ENCODE measurements at regions not wholly inside any gene's neighbourhood (a gene's known extent, or its start where the extent isn't known, plus 50 kb on each side); places are given as distances from the start of the nearest gene placed in this dataset.
"Not testable (repeated sequence)": the region's sequence is repeated elsewhere in the genome, so short reads cannot be mapped to it uniquely, and the experiment has no call there.

DNA sequence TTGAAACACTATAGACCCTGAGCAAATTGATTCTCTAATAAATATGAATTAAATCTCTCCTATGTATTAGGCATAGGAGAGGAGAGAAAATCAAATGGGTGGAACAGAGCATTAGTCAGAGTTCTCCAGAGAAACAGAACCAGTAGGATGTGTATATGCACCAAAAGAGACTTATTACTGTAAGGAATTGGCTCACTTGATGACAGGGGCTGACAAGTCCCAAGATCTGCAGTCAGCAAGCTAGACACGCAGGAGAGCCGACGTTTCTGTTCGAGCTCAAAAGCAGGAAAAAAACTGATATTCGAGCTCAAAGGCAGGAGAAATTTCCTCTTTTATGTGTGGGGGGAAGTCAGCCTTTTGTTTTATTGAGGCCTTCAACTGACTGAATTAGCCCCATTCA is 259.2 kb upstream of the KAZN start:
- Histone ChIP-seq H3K27me3 (ENCODE audit: control insufficient read depth, insufficient read depth, low read length) (no peaks in the 10 kb centered on the region), H3K36me3 (ENCODE audit: control insufficient read depth, insufficient read depth, low read length) (no peaks in the 10 kb centered on the region), H3K4me1 (ENCODE audit: control insufficient read depth, insufficient read depth, low read length) (no peaks in the 10 kb centered on the region), H3K9me3 (replicated peaks; ENCODE audit: control insufficient read depth, low read depth, low read length) (no peaks in the 10 kb centered on the region), H3K4me3 (ENCODE audit: low read length) (no peak overlapping the region), H3K27ac (ENCODE audit: low read length) (peak overlapping the region; percentile 13)
- no peak for DNase-seq
- WGBS (ENCODE audit: insufficient coverage): no CpG with 5 or more reads among the region's 5 CpGs

DNA sequence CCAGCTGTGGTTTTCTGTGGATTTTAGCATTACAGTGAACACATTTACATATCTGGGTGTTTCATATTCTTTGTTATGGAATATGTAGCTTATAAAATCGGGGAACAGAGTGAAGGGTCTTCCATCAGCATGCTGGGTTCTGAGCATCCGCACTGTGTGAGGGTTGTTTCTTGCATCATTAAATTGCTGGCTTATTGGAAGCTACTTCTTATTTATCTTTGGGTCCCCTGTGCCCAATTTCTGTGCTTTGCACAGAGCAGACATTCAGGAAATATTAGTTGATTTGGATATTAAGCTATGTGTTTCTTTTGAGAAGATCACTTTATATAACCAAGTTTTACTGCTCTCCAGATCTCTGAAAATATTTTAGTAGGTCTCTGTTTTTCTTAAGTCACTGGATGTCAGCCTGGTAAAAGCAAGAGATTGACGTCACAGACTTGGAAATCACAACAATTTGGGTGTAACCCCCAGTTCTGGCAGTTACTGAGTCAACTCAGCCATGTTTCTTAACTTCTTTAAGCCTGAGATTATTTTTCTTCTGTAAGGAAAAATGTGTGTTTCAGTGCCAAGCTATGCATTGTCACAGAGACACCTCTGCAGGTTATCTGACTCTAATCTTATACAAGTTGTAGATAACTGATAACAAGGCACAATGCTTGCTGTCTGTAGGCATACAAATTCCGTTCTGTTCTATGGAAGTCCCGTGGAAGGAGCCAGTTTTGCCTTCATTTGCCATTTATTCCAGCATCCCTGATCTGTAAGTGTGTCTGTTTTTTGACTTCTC is 258.3 kb upstream of the KAZN start:
- H3K4me1 ChIP-seq (ENCODE audit: control insufficient read depth, insufficient read depth, low read length): no peaks in the 10 kb centered on the region
- no peaks in the 10 kb centered on the region for H3K9me3 ChIP-seq (replicated peaks; ENCODE audit: control insufficient read depth, low read depth, low read length)
- H3K4me3 ChIP-seq (ENCODE audit: low read length): no peak overlapping the region
- no peak overlapping the region for H3K27ac ChIP-seq (ENCODE audit: low read length)
- DNase-seq: peak; percentile 86
- no peaks in the 10 kb centered on the region for H3K36me3 ChIP-seq (ENCODE audit: control insufficient read depth, insufficient read depth, low read length)
- H3K27me3 ChIP-seq (ENCODE audit: control insufficient read depth, insufficient read depth, low read length): no peaks in the 10 kb centered on the region
- WGBS (ENCODE audit: insufficient coverage): no CpG with 5 or more reads among the region's 5 CpGs

DNA sequence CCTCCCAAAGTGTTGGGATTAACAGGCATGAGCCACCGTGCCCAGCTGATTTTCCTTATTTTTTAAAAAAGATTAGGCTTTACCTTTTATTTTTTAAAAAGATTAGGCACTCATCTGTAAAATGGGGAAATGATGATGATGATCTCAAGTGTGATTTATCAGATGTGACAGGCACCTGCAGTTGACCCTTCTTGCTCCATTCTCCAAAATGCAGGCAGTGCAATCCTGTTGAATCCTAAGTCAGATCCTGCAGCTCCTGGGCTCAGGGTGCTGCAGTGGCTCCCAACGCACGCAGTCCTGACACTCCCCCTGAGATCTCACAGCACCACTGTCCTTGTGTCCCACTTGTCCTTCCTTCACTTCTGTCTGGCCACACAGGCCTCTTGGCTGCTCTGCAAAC is 257.3 kb upstream of the KAZN start:
- no peaks in the 10 kb centered on the region for H3K27me3 ChIP-seq (ENCODE audit: control insufficient read depth, insufficient read depth, low read length)
- H3K4me3 ChIP-seq (ENCODE audit: low read length): no peak overlapping the region
- H3K36me3 ChIP-seq (ENCODE audit: control insufficient read depth, insufficient read depth, low read length): no peaks in the 10 kb centered on the region
- no peak for DNase-seq
- no peaks in the 10 kb centered on the region for H3K4me1 ChIP-seq (ENCODE audit: control insufficient read depth, insufficient read depth, low read length)
- no peak overlapping the region for H3K27ac ChIP-seq (ENCODE audit: low read length)
- 78% methylated on average over 2 of the region's 3 CpGs for WGBS (ENCODE audit: insufficient coverage)
- no peaks in the 10 kb centered on the region for H3K9me3 ChIP-seq (replicated peaks; ENCODE audit: control insufficient read depth, low read depth, low read length)

DNA sequence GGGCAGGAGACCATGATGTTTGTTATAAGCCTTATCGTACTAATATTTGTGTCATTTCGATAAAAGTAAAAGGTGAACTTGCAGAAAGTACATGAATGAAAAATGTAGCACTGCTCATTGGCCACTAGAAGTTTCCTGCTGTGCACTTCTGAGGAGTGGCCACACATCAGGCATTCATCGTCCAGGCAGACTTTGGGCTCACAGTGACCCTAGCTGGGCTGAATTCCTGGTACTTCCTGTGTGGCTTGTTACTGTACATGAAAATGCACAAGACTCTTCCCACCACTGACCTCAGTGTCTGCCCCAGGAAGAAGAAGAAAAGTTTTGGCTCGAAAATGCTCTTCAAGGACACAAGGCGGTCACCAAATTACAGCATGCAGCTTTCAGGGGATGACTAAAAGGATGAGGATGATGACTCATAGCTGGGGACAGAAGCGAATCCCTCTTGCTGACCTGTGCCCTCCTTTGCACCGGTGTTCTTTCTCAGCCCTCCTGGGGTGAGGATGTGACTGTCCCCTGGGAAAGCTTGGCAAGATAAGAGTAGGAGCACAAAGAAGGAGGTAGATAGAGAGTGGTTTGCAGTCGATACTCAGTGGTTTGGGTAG is 252.4 kb upstream of the KAZN start:
- H3K4me3 ChIP-seq (ENCODE audit: low read length): no peak overlapping the region
- H3K4me1 ChIP-seq (ENCODE audit: control insufficient read depth, insufficient read depth, low read length): no peaks in the 10 kb centered on the region
- no peak for DNase-seq
- WGBS (ENCODE audit: insufficient coverage): 76% methylated on average over 5 of the region's 8 CpGs
- peaks cover 2% of the 10 kb centered on the region for H3K9me3 ChIP-seq (replicated peaks; ENCODE audit: control insufficient read depth, low read depth, low read length)
- no peak overlapping the region for H3K27ac ChIP-seq (ENCODE audit: low read length)
- no peaks in the 10 kb centered on the region for H3K36me3 ChIP-seq (ENCODE audit: control insufficient read depth, insufficient read depth, low read length)
- no peaks in the 10 kb centered on the region for H3K27me3 ChIP-seq (ENCODE audit: control insufficient read depth, insufficient read depth, low read length)

DNA sequence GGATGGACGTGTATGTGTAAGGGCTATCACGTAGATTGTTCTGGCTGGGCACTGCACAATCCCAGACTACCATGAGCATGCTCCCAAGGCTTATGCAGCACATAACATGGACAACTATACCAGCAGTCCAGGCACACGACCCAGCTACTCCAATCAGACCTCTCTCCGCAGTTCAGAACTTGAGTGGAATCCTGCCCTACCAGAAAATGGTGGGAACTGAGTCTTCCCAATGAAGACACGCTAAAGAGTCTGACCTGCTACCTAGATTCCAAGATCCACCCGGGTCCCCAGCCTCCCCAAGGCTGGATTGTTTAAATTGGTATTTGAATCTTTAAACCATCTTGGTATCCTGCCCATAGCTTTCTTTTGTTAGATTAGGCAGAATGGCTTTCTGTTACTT is 251.3 kb upstream of the KAZN start:
- Histone ChIP-seq H3K27me3 (ENCODE audit: control insufficient read depth, insufficient read depth, low read length) (no peaks in the 10 kb centered on the region), H3K4me1 (ENCODE audit: control insufficient read depth, insufficient read depth, low read length) (no peaks in the 10 kb centered on the region), H3K9me3 (replicated peaks; ENCODE audit: control insufficient read depth, low read depth, low read length) (peaks cover 2% of the 10 kb centered on the region), H3K36me3 (ENCODE audit: control insufficient read depth, insufficient read depth, low read length) (no peaks in the 10 kb centered on the region), H3K4me3 (ENCODE audit: low read length) (no peak overlapping the region), H3K27ac (ENCODE audit: low read length) (no peak overlapping the region)
- 100% methylated on average over 1 of the region's 6 CpGs for WGBS (ENCODE audit: insufficient coverage)
- no peak for DNase-seq

DNA sequence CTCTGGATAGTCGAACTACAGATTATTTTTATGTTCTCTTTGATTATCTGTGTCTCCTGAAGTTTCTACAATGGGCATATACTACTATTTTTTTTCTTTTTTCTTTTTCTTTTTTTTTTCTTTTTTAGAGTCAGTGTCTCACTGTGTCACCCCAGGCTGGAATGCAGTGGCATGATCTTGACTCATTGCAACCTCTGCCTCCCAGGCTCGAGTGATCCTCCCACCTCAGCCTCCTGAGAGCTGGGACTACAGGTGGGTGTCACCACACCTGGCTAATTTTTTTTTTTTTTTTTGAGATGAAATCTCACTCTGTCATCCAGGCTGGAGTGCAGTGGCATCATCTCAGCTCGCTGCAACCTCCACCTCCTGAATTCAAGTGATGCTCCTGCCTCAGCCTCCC is 250.7 kb upstream of the KAZN start:
- H3K9me3 ChIP-seq (replicated peaks; ENCODE audit: control insufficient read depth, low read depth, low read length): peaks cover 2% of the 10 kb centered on the region
- H3K27ac ChIP-seq (ENCODE audit: low read length): no peak overlapping the region
- no peaks in the 10 kb centered on the region for H3K27me3 ChIP-seq (ENCODE audit: control insufficient read depth, insufficient read depth, low read length)
- H3K36me3 ChIP-seq (ENCODE audit: control insufficient read depth, insufficient read depth, low read length): no peaks in the 10 kb centered on the region
- no CpG with 5 or more reads among the region's 3 CpGs for WGBS (ENCODE audit: insufficient coverage)
- no peaks in the 10 kb centered on the region for H3K4me1 ChIP-seq (ENCODE audit: control insufficient read depth, insufficient read depth, low read length)
- H3K4me3 ChIP-seq (ENCODE audit: low read length): no peak overlapping the region
- no peak for DNase-seq

DNA sequence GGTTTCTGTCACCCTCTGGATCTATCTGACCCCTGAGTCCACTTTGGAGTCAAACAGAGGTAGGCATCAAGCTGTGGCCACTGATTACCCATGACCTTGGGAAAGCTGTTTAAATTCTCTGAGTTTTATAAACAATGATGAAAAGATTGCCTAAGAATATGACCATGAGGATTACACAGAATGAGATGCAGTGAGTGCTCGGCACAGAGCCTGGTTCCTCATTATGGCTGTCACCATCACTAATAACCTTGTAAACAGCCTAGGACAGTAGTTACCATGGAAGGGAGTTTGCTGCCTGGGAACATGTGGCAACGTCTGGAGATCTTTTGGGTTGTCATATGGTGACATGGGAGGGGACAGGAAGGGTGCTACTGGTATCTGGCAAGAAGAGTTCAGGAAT is 248.3 kb upstream of the KAZN start:
- Histone ChIP-seq H3K4me1 (ENCODE audit: control insufficient read depth, insufficient read depth, low read length) (no peaks in the 10 kb centered on the region), H3K36me3 (ENCODE audit: control insufficient read depth, insufficient read depth, low read length) (no peaks in the 10 kb centered on the region), H3K27ac (ENCODE audit: low read length) (no peak overlapping the region), H3K9me3 (replicated peaks; ENCODE audit: control insufficient read depth, low read depth, low read length) (peaks cover 2% of the 10 kb centered on the region), H3K27me3 (ENCODE audit: control insufficient read depth, insufficient read depth, low read length) (no peaks in the 10 kb centered on the region), H3K4me3 (ENCODE audit: low read length) (no peak overlapping the region)
- WGBS (ENCODE audit: insufficient coverage): 89% methylated on average over 1 of the region's 2 CpGs
- DNase-seq: no peak

DNA sequence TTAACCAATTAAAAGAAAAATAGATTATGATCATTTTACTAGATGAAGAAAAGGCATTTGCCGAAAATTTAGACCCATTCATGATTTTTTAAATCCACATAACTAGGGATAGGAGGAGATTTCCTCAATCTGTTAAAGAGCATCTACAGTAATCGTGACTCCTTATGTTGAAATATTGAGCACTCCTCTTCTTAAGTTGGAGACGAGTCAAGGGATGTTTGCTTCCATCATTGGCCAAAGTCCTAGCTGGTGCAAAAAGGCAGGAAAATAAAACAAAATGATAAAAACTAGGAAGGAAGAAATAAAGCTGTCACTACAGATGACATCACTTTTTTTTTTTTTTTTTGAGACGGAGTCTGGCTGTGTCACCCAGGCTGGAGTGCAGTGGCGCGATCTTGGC is 245.6 kb upstream of the KAZN start:
- Histone ChIP-seq H3K4me3 (ENCODE audit: low read length) (no peak overlapping the region), H3K4me1 (ENCODE audit: control insufficient read depth, insufficient read depth, low read length) (no peaks in the 10 kb centered on the region), H3K9me3 (replicated peaks; ENCODE audit: control insufficient read depth, low read depth, low read length) (no peaks in the 10 kb centered on the region), H3K36me3 (ENCODE audit: control insufficient read depth, insufficient read depth, low read length) (no peaks in the 10 kb centered on the region), H3K27me3 (ENCODE audit: control insufficient read depth, insufficient read depth, low read length) (no peaks in the 10 kb centered on the region), H3K27ac (ENCODE audit: low read length) (no peak overlapping the region)
- no peak for DNase-seq
- no CpG with 5 or more reads among the region's 6 CpGs for WGBS (ENCODE audit: insufficient coverage)

DNA sequence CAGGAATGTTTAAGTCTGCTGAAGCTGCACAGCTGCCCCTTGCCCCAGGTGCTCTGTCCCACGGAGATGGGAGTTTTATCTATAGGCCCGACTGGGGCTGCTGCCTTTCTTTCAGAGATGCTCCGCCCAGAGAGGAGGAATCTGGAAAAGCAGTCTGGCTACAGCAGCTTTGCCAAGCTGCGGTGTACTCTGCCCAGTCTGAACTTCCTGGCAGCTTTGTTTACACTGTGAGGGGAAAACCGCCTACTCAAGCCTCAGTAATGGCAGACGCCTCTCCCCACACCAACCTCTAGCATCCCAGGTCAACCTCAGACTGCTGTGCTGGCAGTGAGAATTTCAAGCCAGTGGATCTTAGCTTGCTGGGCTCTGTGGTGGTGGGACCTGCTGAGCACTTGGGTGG is 237.5 kb upstream of the KAZN start:
- peaks cover 13% of the 10 kb centered on the region for H3K4me1 ChIP-seq (ENCODE audit: control insufficient read depth, insufficient read depth, low read length)
- not testable (repeated sequence) for H3K27me3 ChIP-seq (ENCODE audit: control insufficient read depth, insufficient read depth, low read length); H3K36me3 ChIP-seq (ENCODE audit: control insufficient read depth, insufficient read depth, low read length); H3K9me3 ChIP-seq (replicated peaks; ENCODE audit: control insufficient read depth, low read depth, low read length); H3K4me3 ChIP-seq (ENCODE audit: low read length); H3K27ac ChIP-seq (ENCODE audit: low read length)
- 46% methylated on average over 5 of the region's 6 CpGs for WGBS (ENCODE audit: insufficient coverage)
- peak; percentile 66 for DNase-seq

DNA sequence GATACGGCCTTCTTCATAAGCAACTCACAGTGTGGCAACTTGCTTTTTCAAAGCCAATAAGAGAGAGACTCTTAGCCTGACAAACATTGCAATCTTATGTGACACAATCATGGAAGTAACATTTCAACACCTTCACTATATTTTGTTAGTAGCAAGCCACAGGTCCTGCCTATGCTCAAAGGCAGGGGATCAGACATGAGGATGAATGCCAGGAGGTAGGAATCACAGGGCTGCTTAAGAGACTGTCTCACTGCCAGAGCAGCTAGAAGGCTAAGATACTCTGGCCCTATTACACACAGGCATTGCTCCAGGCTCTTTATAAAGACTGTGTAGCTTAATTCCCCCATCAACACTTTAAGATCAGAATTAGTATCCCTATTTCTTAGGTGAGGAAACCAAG is 236.2 kb upstream of the KAZN start:
- H3K36me3 ChIP-seq (ENCODE audit: control insufficient read depth, insufficient read depth, low read length): no peaks in the 10 kb centered on the region
- H3K27me3 ChIP-seq (ENCODE audit: control insufficient read depth, insufficient read depth, low read length): no peaks in the 10 kb centered on the region
- no peak for DNase-seq
- H3K27ac ChIP-seq (ENCODE audit: low read length): no peak overlapping the region
- peaks cover 26% of the 10 kb centered on the region for H3K4me1 ChIP-seq (ENCODE audit: control insufficient read depth, insufficient read depth, low read length)
- 100% methylated on average over 1 of the region's 1 CpG for WGBS (ENCODE audit: insufficient coverage)
- no peak overlapping the region for H3K4me3 ChIP-seq (ENCODE audit: low read length)
- H3K9me3 ChIP-seq (replicated peaks; ENCODE audit: control insufficient read depth, low read depth, low read length): peaks cover 7% of the 10 kb centered on the region

All from muscle of leg (tissue), 3 donors.